HG03378 (cell line): ENCODE measurements at regions not wholly inside any gene's neighbourhood (a gene's known extent, or its start where the extent isn't known, plus 50 kb on each side); places are given as distances from the start of the nearest gene placed in this dataset.

Source experiments
- ATAC-seq: cut with Tn5 transposase; IDR thresholded peaks from one replicate; pipeline ENCODE4 v1.9.1; 2021; ENCODE audit warnings: mild to moderate bottlenecking, moderate library complexity; ENCODE audit not compliant: unreplicated experiment

GRCh38 chr4:120977435-120977997 is 55.0 kb upstream of the PRDM5 start:
- peak; percentile 90 for ATAC-seq

DNA sequence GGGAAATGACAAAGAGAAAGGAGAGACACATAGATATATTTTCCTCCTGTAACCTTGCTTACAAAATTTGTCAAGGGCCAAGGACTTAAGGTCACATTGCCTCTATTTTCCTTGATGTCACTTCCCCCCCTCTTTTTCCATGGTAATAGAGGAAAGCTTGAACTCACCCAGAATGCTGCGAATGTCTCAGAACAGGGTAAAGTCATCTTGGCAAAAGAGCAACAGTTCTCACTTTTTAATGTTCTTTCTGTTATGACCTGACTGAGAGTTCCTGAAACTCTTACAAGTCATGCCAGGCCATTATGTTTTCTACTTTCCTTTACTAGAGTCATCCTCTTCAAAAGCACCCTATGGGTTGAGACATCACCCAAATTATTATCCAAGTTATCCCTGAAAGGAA is 50.7 kb upstream of the PRDM5 start:
- ATAC-seq = no peak
